ENCODE measurements at regions not wholly inside any gene's neighbourhood (a gene's known extent, or its start where the extent isn't known, plus 50 kb on each side); places are given as distances from the start of the nearest gene placed in this dataset.
"Not testable (repeated sequence)": the region's sequence is repeated elsewhere in the genome, so short reads cannot be mapped to it uniquely, and the experiment has no call there.

- DNase-seq = no peak
Observed at GRCh38 chr2:3114406-3115185, 263.0 kb downstream of the EIPR1 start.

GRCh38 chr2:3113769-3114168 is 263.8 kb downstream of the EIPR1 start:
- no peak for DNase-seq

GRCh38 chr2:3113122-3113521 is 264.5 kb downstream of the EIPR1 start:
- no peak for DNase-seq

- DNase-seq = no peak
Observed at GRCh38 chr2:3112553-3112952, 265.1 kb downstream of the EIPR1 start.

- no peak for DNase-seq
Observed at GRCh38 chr2:3112131-3112530, 265.5 kb downstream of the EIPR1 start.

- DNase-seq = no peak
Observed at GRCh38 chr2:3110994-3111666, 266.5 kb downstream of the EIPR1 start.

- DNase-seq = no peak
Observed at GRCh38 chr2:3110555-3110954, 267.1 kb downstream of the EIPR1 start.

- no peak for DNase-seq
Observed at GRCh38 chr2:3108710-3109702, 268.6 kb downstream of the EIPR1 start.

GRCh38 chr2:3108105-3108504 is 269.5 kb downstream of the EIPR1 start:
- no peak for DNase-seq

GRCh38 chr2:3107567-3107966 is 270.1 kb downstream of the EIPR1 start:
- DNase-seq = no peak

GRCh38 chr2:3105814-3106569 is 271.6 kb downstream of the EIPR1 start:
- DNase-seq = no peak

- DNase-seq = not testable (repeated sequence)
Observed at GRCh38 chr2:3104958-3105813, 272.4 kb downstream of the EIPR1 start.

GRCh38 chr2:3104261-3104660 is 273.4 kb downstream of the EIPR1 start:
- DNase-seq = no peak

- no peak for DNase-seq
Observed at GRCh38 chr2:3102922-3103569, 274.6 kb downstream of the EIPR1 start.

GRCh38 chr2:3102081-3102921 is 275.3 kb downstream of the EIPR1 start:
- no peak for DNase-seq

- DNase-seq = no peak
Observed at GRCh38 chr2:3101016-3101942, 276.3 kb downstream of the EIPR1 start.

GRCh38 chr2:3100386-3100785 is 277.2 kb downstream of the EIPR1 start:
- no peak for DNase-seq

GRCh38 chr2:3099860-3100234 is 277.8 kb downstream of the EIPR1 start:
- no peak for DNase-seq
